Activated CD8-positive, alpha-beta memory T cell treated with anti-CD3 and anti-CD28 coated beads, Interleukin-2, amount 50 U/mL, for 24 hours (primary cell): ENCODE measurements at regions not wholly inside any gene's neighbourhood (a gene's known extent, or its start where the extent isn't known, plus 50 kb on each side); places are given as distances from the start of the nearest gene placed in this dataset.

Source experiments
- DNase-seq: peaks from one replicate; pipeline ENCODE4 v3.0.0-alpha.2; 2020; ENCODE audit errors: extremely low read depth

GRCh38 chr14:100438678-100439592 is 115.8 kb downstream of the SLC25A47 start:
- peak; percentile 13 for DNase-seq

GRCh38 chr14:100439781-100440180 is 116.6 kb downstream of the SLC25A47 start:
- no peak for DNase-seq

GRCh38 chr14:100440207-100440631 is 117.1 kb downstream of the SLC25A47 start:
- no peak for DNase-seq

- no peak for DNase-seq
Observed at GRCh38 chr14:100440758-100441203, 117.6 kb downstream of the SLC25A47 start.

- no peak for DNase-seq
Observed at GRCh38 chr14:100441271-100441947, 118.3 kb downstream of the SLC25A47 start.

GRCh38 chr14:100442036-100442435 is 118.9 kb downstream of the SLC25A47 start:
- DNase-seq: no peak

GRCh38 chr14:100442498-100443490 is 119.7 kb downstream of the SLC25A47 start:
- no peak for DNase-seq

GRCh38 chr14:100443603-100444002 is 120.5 kb downstream of the SLC25A47 start:
- no peak for DNase-seq

- no peak for DNase-seq
Observed at GRCh38 chr14:100445436-100446088, 122.4 kb downstream of the SLC25A47 start.

- DNase-seq: no peak
Observed at GRCh38 chr14:100446572-100446971, 123.4 kb downstream of the SLC25A47 start.

- DNase-seq: no peak
Observed at GRCh38 chr14:100448376-100448775, 125.2 kb downstream of the SLC25A47 start.

- DNase-seq: no peak
Observed at GRCh38 chr14:100449225-100449987, 126.3 kb downstream of the SLC25A47 start.

- no peak for DNase-seq
Observed at GRCh38 chr14:100450049-100450448, 126.9 kb downstream of the SLC25A47 start.

- no peak for DNase-seq
Observed at GRCh38 chr14:100450736-100451135, 127.6 kb downstream of the SLC25A47 start.

GRCh38 chr14:100451264-100451663 is 128.1 kb downstream of the SLC25A47 start:
- no peak for DNase-seq

GRCh38 chr14:100453930-100454329 is 130.8 kb downstream of the SLC25A47 start:
- DNase-seq: no peak

GRCh38 chr14:100454437-100454836 is 131.3 kb downstream of the SLC25A47 start:
- no peak for DNase-seq

GRCh38 chr14:100463937-100464336 is 123.3 kb downstream of the BEGAIN start:
- no peak for DNase-seq

GRCh38 chr14:100466111-100466856 is 120.9 kb downstream of the BEGAIN start:
- DNase-seq: no peak
